DMS 273 (cell line): ENCODE measurements at regions not wholly inside any gene's neighbourhood (a gene's known extent, or its start where the extent isn't known, plus 50 kb on each side); places are given as distances from the start of the nearest gene placed in this dataset.
"Not testable (repeated sequence)": the region's sequence is repeated elsewhere in the genome, so short reads cannot be mapped to it uniquely, and the experiment has no call there.

Experiments used
- DNase-seq: peaks from one replicate; lab custom pipeline; 2025; ENCODE audit not compliant: unreplicated experiment; lab: John Stamatoyannopoulos, UW

DNA sequence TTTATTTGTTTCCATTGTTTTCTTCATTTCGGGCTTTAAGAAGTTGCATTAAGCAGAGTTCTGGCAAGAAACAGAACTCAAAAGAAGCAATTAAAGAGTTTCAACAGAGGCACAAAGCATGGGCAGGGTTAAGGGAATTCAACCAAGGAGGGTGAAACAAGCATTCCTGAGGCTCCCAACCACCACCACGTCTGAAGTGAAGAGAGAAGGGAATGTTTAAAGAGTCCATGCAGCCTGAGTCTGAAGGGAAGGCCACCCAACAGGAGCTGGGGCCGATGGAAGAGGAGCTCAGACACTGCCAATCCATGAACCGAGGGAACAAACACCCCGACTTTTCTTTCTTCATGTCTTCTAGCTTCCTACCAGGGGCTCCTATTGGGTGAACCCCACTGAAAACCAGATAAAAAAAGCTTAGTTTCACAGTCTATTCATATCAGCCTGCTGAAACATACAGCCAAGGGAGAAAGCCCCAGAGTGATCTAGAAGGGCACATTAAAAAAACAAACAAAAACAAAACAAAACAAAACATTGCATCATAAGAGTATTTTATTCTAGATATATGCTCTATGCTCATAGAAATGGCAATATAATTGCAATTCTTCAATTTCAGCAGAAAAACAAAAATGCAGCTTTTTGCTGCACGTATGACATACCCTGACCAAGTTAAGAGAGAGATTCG lies 592.1 kb downstream of the TTLL7 start:
- DNase-seq: not testable (repeated sequence)

DNA sequence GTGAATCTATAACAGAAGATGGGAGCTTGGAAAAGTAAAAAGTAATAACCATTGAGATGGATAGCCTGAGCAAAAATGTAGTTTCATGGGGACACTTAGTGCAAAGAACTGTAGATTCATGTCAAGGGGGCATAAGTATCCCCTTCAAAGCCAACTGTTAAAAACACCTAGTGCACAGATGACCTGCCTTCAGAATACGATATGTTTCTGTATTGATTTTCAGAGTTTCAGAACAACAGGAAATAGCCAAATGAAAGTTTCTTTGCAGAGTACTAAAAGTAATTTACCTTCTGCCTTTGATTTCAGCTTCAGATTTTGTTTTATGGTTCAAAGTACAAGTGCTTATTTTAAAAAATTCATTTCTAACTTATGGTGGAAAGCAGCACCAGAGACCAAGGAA lies 593.1 kb downstream of the TTLL7 start:
- DNase-seq: not testable (repeated sequence)

DNA sequence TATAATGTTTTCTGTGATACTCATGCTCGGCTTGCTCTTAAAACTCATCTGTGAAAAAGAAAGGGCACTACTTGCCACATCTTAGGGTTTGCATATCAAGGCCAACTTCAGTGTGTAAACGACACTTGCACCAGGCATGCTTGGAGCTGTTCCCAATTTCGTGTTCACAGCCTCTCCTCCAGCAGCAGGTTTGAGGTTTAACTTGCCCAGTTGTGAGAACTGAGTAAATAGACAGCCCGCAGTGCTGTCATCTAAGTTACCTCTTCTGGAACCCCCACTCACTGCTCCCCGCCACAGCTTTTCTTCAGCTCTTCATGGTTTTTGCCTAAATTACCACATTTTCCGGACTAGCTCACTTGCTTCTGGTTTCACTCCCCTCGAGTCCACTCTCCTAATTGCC lies 595.4 kb downstream of the TTLL7 start:
- not testable (repeated sequence) for DNase-seq

DNA sequence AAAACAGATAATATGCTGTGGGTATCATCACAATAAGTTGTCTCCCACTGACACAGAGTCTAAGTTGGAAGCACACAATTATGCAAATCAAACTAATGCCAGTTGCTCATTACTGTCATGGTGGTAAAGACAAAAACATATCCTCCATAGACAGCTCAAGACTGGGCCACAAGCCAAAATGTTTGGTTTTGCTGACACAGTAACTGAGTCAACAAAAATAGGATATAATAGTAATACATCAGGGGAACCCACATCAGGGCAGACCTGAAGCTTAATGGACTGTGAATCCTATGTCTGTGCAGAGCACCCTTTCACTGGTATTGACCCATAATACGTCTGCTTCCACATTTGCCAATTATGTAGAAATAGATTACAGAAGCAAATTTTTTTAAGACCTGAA lies 597.8 kb downstream of the TTLL7 start:
- not testable (repeated sequence) for DNase-seq

DNA sequence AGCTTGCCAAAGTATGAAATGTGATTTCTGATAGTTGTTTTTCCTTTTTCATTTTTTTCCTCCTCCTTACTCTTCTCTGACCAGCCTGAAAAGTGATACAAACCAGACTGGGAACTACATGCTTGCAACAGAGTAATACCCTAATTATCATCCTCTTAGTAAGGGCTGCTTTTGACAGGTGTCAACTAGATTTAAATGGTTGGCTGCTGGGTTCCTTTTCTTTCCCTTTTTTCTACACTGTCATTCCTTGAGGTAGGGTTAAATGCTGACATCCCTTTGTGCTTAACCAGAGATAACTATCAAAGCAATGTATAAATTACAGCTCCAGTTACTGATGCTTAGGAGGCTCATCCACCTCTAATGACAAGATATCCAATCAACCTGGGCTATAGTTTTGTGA lies 598.8 kb downstream of the TTLL7 start:
- DNase-seq: not testable (repeated sequence)

DNA sequence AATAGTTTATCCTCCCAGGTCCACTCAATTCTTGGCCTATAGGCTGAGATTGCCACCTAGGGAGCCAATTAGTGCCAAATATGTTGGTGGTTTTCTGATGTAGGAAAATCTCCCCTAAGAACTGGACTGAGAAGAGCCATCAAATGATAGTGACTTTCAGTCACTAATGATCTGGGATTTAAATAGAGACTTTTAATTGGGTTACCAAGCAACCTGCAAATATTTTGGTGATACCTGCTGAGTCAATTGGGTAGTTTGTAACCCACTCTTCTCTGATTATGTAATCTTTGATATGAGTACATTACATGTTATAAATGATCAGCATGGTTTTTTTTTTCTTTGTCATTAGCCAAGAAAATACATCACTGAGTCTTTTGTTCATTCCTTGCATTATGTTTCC lies 600.8 kb downstream of the TTLL7 start:
- DNase-seq: not testable (repeated sequence)

DNA sequence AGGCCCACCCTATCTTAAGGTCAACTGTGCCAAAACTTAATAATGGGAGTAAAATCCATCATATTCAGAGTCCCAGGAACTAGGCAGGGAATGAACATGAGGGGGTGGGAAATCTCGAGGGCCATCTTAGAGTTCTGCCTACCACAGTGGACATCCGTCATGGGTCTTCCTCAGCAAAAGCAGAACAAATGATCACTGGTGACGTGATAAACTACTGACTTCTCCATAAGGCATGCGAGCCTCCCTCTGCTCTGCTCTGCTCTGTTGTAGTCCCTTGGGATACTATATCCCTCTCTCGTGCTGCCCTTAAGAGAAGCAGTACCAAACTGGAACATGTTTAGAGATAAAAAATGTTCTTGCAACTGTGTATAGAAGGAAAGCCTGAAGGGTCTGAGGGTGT lies 603.8 kb downstream of the TTLL7 start:
- not testable (repeated sequence) for DNase-seq

DNA sequence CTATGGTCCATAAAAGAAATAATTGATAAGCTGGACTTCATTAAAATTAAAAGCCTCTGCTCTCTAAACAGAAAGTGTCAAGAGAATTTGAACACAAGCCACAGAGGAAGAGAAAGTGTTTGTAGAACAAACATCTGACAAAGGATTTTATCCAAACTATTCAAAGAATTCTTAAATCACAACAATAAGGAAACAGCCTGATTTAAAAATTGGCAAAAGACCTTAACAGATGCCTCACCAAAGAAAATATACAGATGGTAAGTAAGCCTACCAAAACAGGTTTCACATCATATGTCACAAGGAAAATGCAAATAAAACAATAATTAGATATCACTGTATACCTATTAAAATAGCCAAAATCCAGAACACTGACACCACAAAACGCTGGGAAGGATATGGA lies 612.0 kb downstream of the TTLL7 start:
- not testable (repeated sequence) for DNase-seq

DNA sequence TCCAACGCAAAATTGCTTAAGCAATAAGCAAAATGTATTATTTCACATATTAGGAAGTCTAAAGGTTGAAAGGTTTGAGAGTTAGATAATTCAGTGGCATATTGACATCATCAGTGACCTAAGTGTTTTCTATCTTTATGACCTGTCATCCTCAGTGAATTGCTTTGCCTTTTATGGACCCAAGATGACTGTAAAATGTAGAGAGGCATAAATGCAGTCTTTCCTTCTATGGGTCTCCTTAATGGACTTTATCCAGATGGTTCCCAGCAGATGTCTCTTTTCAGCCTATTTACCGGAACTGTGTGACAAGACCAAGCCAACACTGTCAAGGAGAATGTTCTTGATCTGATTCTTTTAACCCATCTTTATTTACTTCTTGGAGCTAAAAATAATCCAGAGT lies 615.8 kb downstream of the TTLL7 start:
- not testable (repeated sequence) for DNase-seq

DNA sequence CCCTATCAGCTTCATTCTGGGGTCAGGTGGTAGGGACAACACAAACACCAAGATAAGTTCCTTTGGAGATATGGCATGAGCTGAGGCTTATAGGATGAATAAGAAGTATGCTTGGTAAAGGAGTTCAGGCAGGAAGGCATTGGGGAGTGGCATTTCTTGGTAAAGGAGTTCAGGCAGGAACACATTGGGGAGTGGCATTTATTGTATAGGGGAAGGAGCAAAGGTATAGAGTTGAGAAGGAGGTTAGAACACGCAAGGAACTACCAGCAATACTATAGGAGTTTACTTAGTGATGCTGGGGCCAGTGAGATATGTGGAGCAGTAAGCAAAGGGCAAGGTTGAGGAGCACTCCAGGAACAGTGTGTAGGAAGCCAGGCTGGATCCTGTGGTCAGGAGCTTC lies 625.9 kb downstream of the TTLL7 start:
- DNase-seq: not testable (repeated sequence)

DNA sequence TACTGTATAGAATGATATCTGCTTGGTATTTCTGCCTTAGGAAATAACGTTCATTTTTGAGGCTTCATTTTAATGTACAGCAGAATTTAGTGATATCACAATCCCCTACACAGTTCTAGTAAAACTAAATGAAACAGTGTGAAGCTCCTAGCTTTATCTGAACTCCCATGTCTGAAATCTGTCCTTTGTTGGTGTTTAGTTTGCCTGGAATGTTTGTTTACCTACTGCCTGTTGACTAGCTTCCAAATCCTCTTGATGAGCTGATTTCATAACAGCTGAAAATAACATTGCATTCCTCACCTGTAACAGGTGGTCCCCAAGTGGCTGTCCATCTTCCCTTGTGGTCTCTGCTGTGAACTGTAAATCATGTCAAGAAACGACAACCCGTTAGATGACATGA lies 629.1 kb downstream of the TTLL7 start:
- DNase-seq: not testable (repeated sequence)

DNA sequence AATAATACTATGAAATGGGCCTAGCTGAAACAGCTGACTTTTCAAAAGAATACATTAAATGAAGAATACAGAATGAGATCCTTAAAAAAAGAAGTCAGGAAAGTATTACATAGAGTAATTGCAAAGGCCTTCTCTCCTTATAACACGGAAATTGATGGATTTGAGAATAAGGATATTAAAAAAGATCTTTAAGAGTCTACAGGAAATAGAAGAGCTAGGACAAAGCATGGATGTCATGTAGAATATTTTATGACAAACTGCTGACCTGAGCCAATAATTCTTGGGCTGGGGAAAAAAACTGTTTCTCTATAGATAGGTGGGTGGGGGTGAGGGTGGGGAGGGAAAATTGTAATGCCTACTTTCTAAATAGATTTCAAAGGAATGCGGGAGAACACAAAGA lies 633.6 kb downstream of the TTLL7 start:
- not testable (repeated sequence) for DNase-seq

DNA sequence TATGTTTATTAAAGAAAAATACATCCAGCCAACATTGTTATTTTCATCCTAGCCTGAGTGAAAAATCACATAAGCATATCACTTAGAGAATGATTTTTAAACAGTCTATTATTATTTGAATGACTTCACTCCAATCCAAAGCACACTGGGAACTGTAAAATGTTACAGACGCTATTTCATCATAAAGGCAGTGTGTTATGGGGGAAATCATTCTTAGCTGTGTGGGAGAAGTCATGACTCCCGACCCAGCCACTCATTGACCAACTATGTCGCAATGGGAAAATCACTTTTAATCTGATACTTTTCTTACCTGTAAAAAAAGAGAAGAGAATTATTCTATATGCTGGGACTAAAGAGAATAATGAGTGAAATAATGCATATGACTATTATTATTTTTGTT lies 653.6 kb downstream of the TTLL7 start:
- not testable (repeated sequence) for DNase-seq

DNA sequence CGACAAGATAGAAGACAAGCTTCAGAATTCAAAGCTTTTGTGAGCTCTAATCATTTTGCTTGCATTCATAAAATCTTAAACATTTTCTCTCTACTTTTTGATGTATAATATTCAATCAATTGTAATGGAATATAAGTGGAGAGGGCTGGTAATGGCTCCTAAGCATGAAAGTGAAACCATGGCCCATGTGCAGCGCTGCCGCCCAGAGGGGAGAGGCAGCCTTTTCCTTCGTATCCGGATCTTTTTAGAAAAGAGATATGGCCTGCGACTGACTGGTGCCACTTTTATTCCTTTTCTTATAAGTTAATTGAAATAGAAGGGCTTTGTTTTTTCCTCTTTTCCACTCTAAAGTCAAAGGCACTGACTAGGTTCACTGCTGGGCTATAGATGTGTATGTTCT lies 655.2 kb downstream of the TTLL7 start:
- DNase-seq: not testable (repeated sequence)

DNA sequence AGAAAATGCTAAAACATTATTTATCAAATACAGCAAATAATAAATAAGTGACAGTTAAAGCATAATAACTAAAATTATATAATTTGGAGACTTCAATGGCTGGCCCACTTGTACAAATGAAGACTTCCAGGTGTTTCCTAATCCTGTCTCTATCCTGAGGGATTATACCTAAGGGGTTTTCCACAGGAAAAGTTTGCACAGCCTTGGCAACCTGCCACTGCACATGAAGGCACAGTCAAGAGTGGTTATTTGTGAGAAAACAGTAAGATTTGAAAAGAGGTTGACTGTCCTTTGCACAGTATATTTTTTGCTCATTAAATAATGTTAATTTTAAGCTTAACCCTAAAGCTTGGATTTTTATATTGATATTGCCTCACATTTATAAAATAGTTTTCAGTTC lies 655.9 kb downstream of the TTLL7 start:
- not testable (repeated sequence) for DNase-seq

DNA sequence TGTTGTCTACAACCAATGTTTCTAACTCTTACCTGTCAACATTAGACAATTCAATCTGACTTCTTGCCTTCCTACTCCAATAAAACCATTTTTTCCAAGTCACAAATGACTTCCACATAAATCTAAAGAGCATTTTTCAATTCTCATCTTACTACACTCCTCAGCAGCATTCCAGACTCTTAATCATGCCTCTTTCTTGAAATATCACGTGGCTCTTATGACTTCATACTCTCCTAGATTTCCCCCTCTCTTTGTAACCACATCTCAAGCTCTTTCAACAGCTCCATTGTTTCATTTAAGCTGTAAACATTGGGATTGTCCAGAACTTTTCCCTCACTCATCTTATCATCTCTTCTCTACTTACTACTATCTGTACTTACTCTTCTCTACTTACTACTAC lies 666.6 kb downstream of the TTLL7 start:
- DNase-seq: not testable (repeated sequence)

DNA sequence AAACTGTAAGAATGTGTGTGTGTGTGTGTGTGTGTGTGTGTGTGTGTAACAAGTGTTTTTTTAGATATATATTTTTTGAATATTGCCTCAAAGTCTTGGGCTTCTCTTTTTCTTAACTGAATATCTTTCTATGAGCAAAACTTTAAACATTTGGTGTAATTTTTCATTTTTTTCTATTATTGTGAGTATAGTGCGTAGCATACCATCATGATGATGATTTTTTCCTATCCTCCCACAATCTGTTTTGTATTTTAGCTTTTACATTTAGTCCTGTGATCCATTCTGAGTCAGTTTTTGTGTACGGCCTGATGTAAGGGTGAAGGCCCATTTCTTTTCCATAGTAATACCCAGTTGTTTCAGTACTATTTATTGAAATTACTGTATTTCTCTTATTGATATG lies 680.6 kb downstream of the TTLL7 start:
- no peak for DNase-seq

DNA sequence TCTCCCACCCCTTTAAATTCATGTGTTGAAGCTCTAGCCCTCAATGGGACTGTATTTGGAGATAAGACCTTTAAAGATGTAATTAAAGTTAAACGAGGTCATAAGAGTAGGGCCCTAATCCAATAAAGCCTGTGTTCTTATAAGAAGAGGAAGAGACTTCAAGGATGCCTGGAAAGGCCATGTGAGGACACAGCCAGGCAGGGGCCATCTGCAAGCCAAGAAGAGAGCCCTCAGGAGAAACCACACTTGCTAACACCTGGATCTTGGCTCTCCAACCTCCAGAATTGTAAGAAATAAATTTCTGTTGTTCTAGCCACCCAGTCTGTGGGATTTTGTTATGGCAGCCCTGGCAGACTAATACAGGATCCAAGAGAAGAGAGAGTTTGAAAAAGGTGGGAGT lies 683.5 kb downstream of the TTLL7 start:
- not testable (repeated sequence) for DNase-seq

DNA sequence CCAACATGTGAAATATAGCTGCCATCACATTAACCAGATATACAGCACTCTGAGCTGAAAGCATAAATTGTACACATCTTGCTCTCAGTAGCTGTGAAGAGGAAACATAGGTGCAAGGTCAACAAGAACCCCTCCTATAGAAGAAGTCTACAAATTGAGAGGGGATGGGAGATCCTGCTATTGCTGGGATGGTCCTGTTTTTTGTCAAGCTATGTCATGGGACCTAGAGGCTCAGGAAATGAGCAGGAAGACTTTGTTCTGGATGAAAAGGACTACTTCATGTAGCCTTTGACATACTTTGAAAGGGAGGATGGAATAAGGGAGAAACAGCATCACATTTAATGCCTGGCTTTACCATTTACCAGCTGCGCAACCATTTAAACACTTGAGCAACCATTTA lies 688.8 kb downstream of the TTLL7 start:
- not testable (repeated sequence) for DNase-seq

DNA sequence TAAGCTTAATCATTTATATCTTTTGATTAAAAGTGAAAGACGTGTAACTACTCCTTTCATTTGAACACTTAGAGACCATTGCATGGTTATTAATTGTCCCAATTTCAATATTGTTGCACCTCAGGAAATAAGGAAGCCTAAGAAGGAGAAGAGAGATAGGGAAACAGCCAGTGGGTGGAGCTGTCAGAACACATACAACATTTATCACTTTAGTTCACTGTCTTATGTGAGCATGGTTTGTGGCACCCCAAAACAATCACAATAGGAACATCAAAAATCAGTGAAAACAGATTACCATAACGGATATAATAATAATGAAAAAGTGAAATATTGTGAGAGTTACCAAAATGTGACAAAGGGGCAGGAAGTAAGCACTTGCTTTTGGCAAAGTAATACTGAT lies 689.9 kb downstream of the TTLL7 start:
- not testable (repeated sequence) for DNase-seq

DNA sequence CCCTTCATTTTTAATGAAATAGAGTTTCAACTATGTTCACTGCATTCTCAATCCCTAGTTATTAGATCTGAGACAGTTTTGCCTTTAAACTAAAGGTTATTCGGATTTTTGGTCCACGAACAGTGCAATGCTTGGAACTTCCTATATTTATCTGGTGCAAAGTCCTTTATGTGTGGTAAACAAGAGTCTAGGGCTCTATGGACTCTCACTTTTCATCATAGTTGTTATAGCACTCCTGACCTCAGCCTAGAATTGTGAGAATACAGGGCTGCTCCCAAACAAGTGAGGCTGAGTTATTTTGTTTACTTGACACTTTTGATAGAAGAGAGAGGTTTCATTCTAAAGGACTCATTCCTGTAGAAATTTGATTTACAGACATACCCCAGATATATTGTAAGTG lies 692.1 kb downstream of the TTLL7 start:
- not testable (repeated sequence) for DNase-seq

DNA sequence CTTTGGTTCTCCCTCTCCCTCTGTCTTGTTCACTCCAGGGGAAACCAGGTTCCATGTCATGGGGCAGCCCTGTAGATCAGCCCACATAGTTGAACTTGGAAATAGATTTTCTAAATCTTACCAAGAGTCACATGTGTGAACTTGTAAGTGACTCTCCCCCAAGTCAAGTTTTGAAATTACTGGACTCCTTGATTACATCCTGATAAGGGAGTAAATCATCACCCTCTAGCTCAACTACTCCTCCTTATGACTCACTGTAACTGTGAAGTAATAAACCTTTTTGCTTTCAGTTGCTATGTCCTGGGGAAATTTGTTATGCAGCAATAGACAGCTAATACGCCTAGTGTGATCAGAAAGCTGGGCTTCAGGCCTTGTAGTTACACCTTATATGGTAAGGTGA lies 703.3 kb downstream of the TTLL7 start:
- not testable (repeated sequence) for DNase-seq

DNA sequence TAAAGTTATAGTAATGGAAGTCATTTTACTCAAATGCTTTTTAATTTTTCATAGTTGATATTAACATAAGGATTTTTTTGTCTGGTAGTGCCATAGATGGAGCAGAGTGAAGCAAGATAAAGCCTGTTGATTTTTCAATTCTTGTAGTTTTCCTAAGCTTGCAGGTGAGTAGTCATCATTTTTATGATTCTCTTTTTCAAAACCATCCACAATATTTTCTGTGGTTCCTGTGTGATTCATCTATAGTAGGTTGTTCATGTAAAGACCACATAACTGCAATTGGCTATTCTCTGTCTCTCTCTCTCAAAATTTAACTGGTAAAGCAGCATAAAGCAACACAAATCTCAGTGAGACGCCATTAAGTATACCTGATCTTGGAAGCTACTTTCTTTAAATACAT lies 711.5 kb downstream of the TTLL7 start:
- DNase-seq: not testable (repeated sequence)
